ENCODE measurements at regions not wholly inside any gene's neighbourhood (a gene's known extent, or its start where the extent isn't known, plus 50 kb on each side); places are given as distances from the start of the nearest gene placed in this dataset.

DNA sequence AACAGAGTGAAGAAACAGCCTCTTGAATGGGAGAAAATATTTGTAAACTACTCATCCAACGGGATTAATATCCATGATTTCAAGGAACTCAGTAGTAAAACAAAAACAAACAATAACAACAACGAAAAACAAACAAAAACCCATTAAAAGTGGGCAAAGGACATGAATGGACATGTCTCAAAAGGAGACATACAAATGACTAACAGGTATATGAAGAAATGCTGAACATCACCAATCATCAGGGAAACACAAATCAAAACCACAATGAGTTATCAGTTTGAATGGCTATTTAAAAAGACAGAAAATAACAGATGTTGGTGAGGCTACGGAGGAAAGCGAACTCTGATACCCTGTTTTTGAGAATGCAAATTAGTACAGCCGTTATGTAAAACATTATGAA is 224.8 kb upstream of the NRXN1 start:
- no peak for ATAC-seq

GRCh38 chr2:51251356-51251755 is 219.4 kb upstream of the NRXN1 start:
- ATAC-seq: no peak

DNA sequence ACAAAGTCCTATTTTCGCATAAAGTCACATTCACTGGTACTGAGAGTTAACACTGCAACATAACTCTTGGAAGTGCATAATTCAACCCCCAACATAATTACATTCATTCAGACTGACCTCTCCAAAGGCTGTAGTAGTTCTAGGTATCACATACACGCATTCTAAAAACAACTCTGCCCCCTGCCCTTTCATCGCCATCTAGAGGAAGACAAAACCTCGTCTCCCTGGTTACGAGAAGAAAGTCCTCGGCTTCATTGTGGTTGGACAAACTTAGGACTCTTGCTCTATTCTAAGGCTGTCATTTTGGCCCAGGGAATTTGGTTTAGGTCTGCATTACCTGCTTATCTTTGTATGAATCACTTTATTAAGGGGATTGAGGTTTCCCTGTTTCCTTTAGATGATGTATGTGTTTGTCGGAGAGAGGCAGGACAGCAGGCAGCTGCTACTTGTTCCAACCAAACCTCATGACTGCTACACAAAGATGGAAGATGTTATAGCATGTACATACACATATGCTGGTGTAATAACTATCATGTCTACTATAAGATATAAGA is 215.4 kb upstream of the NRXN1 start:
- no peak for ATAC-seq

DNA sequence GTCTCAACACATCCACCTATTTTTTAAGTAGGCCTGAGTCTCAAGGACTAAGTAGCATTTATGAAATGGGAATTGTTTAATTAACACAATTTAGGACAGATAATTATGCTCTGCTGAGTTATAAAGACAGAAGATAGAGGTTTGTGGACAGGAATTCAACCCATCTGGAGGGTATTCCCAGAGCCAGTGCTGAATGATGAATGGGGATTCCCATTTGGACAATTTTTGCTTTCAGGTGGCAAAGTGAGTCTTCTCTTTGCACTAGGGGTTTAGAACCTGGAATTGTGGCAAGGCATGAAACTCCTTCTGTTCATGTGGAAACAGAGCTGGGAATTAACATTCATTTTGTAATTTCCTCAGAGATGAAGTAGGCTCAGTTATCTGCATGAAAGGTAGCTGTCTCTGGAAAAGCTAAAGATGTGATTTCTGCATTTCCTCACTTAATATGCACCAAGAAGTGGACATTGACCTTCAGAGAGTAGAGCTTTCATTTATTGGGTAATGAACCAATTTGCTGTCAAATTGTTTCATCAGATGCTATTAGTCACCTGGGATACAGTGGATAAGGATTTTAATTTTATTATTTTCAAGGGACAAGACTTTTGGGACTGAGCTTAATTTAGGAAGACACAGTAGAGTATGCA is 212.1 kb upstream of the NRXN1 start:
- ATAC-seq: no peak

DNA sequence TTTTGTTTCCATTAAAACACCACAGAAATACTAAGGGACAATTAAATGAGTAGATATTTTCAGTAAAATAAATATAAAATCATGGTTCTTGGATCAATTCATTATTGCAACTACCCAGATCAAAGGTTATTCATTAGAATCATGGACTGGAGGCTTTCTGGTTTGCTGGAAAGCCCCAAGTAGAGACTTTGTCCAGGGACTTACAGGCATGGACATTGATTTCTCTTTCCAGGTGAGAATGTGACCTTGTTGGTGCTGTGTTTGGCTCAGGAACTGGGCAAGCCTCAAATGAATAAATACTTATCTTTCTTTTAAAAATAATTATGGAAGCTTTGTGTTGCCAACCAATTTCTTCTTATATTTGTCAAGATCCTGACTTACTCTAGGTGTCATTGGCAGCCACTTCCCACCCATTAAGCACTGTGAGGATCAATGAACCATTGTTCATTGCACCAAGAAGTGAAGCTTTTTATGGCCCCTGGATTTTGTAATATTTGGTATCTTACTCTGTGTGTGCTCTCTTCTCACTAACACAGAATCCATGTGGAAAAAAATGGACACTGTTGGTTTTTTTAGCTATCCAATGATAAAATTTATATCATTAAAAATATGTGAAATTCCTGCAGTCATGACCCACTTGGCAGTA is 205.8 kb upstream of the NRXN1 start:
- ATAC-seq: no peak

DNA sequence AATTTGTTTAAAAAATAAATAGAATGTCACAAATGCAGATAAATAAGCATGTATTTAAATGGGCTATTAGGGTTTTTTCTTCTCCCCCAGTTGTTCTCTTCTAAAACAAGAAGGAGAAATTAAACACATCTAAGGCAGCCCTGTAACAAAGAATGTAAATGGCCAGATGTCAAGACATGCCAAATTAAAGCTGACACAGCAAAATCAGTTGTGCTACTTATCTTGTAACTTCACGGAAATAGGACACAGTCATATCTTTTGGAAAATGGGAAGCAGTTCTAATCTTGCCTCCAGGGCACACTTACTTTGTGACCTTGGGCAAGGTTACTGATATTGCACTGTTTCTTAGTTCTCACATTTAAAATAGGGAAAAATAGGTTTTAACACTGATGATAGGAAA is 200.1 kb upstream of the NRXN1 start:
- ATAC-seq: no peak

DNA sequence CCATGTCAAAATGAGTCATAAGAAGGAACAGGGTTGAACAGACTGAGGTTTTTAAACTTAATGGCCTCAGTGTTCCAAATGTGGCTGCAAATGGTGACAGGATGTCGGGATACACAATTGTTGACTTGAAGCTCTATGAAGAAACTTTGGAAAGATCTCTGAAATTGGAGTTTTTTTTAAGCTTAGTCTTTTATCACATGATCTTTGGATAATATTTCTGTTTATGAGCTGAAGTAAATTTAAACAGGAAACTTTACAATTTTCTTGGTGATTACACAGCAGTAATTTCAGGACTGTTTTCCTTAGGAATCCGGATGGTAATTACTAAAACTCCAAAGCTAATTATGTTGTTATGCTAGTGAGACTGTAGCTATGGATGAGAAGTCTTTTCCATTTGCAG is 199.1 kb upstream of the NRXN1 start:
- no peak for ATAC-seq

GRCh38 chr2:51225377-51225776 is 193.4 kb upstream of the NRXN1 start:
- no peak for ATAC-seq

- ATAC-seq: no peak
These were observed 192.9 kb upstream of the NRXN1 start for GRCh38 chr2:51224790-51225189.

GRCh38 chr2:51222106-51222505 is 190.2 kb upstream of the NRXN1 start:
- ATAC-seq: no peak

- no peak for ATAC-seq
These were observed 188.7 kb upstream of the NRXN1 start for GRCh38 chr2:51220606-51221005.

GRCh38 chr2:51220080-51220479 is 188.1 kb upstream of the NRXN1 start:
- no peak for ATAC-seq

- ATAC-seq: no peak
These were observed 187.5 kb upstream of the NRXN1 start for GRCh38 chr2:51219468-51219867.

GRCh38 chr2:51218047-51218446 is 186.1 kb upstream of the NRXN1 start:
- ATAC-seq: no peak

GRCh38 chr2:51213826-51214225 is 181.9 kb upstream of the NRXN1 start:
- ATAC-seq: no peak

- ATAC-seq: no peak
These were observed 180.4 kb upstream of the NRXN1 start for GRCh38 chr2:51212374-51212773.

DNA sequence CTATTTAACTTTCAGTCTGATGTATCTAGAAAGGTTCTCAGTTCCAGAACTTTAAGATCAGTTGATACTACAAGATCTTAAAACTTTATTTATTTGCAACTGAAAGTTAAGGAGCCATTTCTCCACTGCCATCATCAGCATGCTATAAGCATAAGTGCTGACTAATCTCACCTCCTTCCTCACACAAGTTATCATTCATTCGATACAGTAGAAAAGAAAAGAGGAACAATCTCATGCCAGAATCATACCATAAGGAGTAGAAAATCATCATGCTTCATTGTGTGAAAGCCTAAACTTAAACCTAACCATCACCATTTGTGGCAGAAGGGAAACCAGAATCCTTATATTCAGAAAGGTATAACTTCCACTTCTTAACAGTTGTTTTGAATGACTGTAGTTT is 176.6 kb upstream of the NRXN1 start:
- no peak for ATAC-seq

- ATAC-seq: no peak
These were observed 169.4 kb upstream of the NRXN1 start for GRCh38 chr2:51201295-51201694.

DNA sequence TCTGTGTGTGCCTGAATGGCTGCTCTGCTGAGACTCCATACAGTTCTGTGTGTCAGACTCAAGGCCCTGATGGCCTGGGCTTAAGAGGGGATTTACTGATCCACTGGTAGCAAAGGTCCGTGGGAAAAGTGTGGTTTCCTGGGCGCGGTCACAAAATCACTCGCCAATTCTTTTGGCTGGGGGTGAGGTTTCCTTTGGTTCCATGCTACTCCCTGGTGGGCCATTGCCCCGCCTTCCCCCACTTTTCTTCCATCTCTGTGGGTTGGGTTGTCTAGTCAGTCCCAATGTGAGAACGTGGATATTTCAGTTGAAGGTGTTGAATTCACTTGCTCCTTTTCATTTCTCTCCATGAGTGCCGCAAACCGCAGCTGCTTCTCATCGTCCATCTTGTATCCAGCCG is 162.7 kb upstream of the NRXN1 start:
- ATAC-seq: no peak

GRCh38 chr2:51170273-51170672 is 138.3 kb upstream of the NRXN1 start:
- ATAC-seq: no peak

DNA sequence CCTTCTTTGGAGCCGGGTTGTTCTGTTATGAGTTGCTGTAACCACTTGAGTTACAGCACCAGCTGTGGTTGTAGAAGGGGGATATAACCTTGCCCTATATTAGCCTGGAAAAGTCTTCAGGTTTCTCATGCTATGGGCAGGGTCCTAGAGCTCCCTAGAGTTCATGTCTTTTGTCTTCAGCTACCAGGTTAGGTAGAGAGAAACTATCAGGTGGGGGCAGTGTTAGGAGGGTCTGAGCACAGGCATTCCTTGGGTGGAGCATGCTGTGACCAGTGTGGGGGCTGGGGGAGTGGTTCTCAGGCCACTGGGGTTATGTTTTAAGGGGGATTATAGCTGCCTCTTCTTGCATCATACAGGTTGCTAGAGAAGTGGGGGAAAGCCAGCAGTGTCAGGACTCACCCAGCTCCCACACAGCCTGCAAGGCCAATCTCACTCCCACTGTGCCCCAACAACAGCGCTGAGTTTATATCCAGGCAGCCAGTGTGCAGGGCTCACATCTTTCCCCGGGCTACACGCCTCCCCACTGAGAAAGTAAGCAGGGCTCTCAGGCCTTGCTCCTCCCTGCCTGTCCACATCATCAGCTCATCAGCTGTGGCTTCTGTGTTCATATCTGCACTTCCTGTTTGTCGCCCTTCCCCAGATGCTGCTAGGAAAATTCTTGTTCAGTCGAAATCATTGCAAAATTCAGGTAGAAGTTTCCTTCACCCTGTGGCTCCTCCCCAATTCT is 133.8 kb upstream of the NRXN1 start:
- ATAC-seq: no peak

DNA sequence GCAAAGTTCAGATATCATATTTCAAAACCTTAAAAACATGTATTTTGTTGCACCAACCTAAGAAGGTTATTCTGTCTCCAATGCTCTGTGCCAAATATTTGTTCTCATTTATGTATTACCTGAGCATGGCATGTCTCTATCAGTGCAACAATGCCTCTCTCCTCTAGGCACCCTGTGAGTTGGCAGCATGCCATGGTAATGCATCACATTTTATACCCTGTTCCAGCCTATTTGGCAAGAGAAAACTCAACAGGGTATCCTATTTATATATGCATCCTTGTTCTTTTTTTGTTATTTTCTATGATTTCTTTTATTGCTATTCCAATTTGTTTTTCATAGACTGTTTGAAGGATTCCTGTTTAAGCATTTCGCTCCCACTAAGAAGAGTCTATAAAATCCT is 126.3 kb upstream of the NRXN1 start:
- ATAC-seq: no peak

DNA sequence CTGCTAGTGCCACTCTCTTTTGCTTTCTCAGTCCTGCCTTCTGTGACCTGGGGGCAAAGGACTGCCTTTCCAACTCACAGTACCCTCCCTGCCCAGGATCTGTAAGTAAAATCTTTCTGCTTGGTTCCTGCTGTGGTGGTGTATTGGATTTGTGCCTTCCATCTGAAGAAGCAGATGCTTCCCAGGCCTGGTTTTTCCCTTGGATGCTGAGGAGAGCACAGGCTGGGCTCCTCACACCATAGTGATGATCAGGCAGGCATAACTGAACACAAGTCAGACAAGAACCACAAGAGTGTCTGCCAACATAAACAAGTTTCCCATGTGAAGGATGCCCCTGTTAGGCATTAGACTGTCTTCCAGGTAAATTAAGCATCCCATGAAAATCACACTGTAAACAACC is 121.3 kb upstream of the NRXN1 start:
- no peak for ATAC-seq
